Natural killer cell (primary cell): ENCODE measurements at regions not wholly inside any gene's neighbourhood (a gene's known extent, or its start where the extent isn't known, plus 50 kb on each side); places are given as distances from the start of the nearest gene placed in this dataset.

Experiments
- ATAC-seq, 3 donors: fragments of 150-1000 bp in 2 of 3; fragments of 200-7000 bp in 1 of 3; cut with Tn5 transposase; 1 replicate in 1 of 3; 2 replicates in 2 of 3; pipeline ENCODE4 v1.10.0; 2021; ENCODE audit warnings: mild to moderate bottlenecking in 2 of 3, moderate library complexity in 2 of 3
- DNase-seq, 2 donors: peaks; one replicate each; pipeline versions ENCODE4 v3.0.0 to v3.0.0-alpha.2; 2013 to 2021; ENCODE audit warnings: mixed read lengths in 1 of 2
- H3K27ac ChIP-seq: one replicate; pipeline ENCODE4 v1.5.1; 2013; ENCODE audit warnings: mild to moderate bottlenecking, low read length
- H3K27me3 ChIP-seq: one replicate; pipeline ENCODE4 v1.6.1; 2013; ENCODE audit warnings: low read length; ENCODE audit not compliant: control insufficient read depth, insufficient read depth
- H3K36me3 ChIP-seq: one replicate; pipeline ENCODE4 v1.6.1; 2013; ENCODE audit warnings: low read length; ENCODE audit not compliant: control insufficient read depth, insufficient read depth
- H3K4me1 ChIP-seq: one replicate; pipeline ENCODE4 v1.6.1; 2013; ENCODE audit warnings: low read length; ENCODE audit not compliant: control insufficient read depth, insufficient read depth
- H3K4me3 ChIP-seq: one replicate; pipeline ENCODE4 v1.5.1; 2013; ENCODE audit warnings: low read length
- H3K9me3 ChIP-seq: one replicate; pipeline ENCODE4 v1.6.1; 2013; ENCODE audit warnings: low read length; ENCODE audit not compliant: control insufficient read depth, insufficient read depth
- H3K27ac Mint-ChIP-seq, 2 donors: one replicate each; pipeline ENCODE4 v1.8.0; 2022; ENCODE audit warnings: mild to moderate bottlenecking in 2 of 2, mixed read lengths in 2 of 2, moderate library complexity in 1 of 2
- H3K27me3 Mint-ChIP-seq, 2 donors: one replicate each; pipeline ENCODE4 v1.8.0; 2022; ENCODE audit warnings: low read depth in 2 of 2, mixed read lengths in 2 of 2
- H3K36me3 Mint-ChIP-seq: one replicate; pipeline ENCODE4 v1.8.0; 2022; ENCODE audit warnings: mixed read lengths
- H3K4me1 Mint-ChIP-seq, 2 donors: one replicate each; pipeline ENCODE4 v1.8.0; 2022; ENCODE audit warnings: mixed read lengths in 2 of 2
- H3K4me3 Mint-ChIP-seq: one replicate; pipeline ENCODE4 v1.8.0; 2022; ENCODE audit warnings: mild to moderate bottlenecking, moderate library complexity, mixed read lengths
- H3K9me3 Mint-ChIP-seq, 2 donors: one replicate each; pipeline ENCODE4 v1.8.0; 2022; ENCODE audit warnings: mixed read lengths in 2 of 2
- CTCF ChIP-seq: fragments of 200-600 bp; IDR thresholded peaks from one replicate; pipeline ENCODE4 v1.8.0; 2022; ENCODE audit warnings: antibody characterized with exemption
- WGBS: methylation state at CpG from one replicate; pipeline ENCODE4 v1.1.7; 2013; ENCODE audit warnings: missing lambda C conversion rate; ENCODE audit not compliant: insufficient coverage; 5-methylcytosine and 5-hydroxymethylcytosine counted together
- intact Hi-C: fragments of 100-400 bp; cut with micrococcal nuclease; formaldehyde crosslinking; loops from one replicate; pipeline ENCODE4 v1.14.2; 2022

GRCh38 chr9:14516656-14517055, 176.6 kb downstream of the ZDHHC21 start:
- H3K27ac Mint-ChIP-seq: no peak overlapping the region
- no peak for TF ChIP-seq CTCF

GRCh38 chr9:14515571-14516198, 177.5 kb downstream of the ZDHHC21 start:
- no peaks in the 10 kb centered on the region for H3K36me3 ChIP-seq
- ATAC-seq (no peak), DNase-seq (no peak)
- no peak for TF ChIP-seq CTCF
- no peaks in the 10 kb centered on the region for H3K27me3 ChIP-seq
- Mint-ChIP-seq H3K4me1 (no peaks in the 10 kb centered on the region), H3K9me3 (peaks cover 0 to 4% of the 10 kb centered on the region in 2 donors), H3K27ac (no peak overlapping the region), H3K27me3 (peaks cover 0 to 3% of the 10 kb centered on the region in 2 donors), H3K4me3 (no peak overlapping the region), H3K36me3 (no peaks in the 10 kb centered on the region)
- no peak overlapping the region for H3K4me3 ChIP-seq
- no peaks in the 10 kb centered on the region for H3K4me1 ChIP-seq
- H3K9me3 ChIP-seq: no peaks in the 10 kb centered on the region
- 91% methylated on average over 16 of the region's 16 CpGs for WGBS
- no peak overlapping the region for H3K27ac ChIP-seq
- intact Hi-C loops: no loop called here

More at GRCh38 chr9:14516656-14517055, 176.6 kb downstream of the ZDHHC21 start:
- H3K36me3 ChIP-seq: no peaks in the 10 kb centered on the region
- DNase-seq: no peak
- no peak for ATAC-seq
- intact Hi-C loops: no loop called here
- H3K4me3 ChIP-seq: no peak overlapping the region
- peaks cover 0 to 3% of the 10 kb centered on the region in 2 donors for H3K27me3 Mint-ChIP-seq
- no peaks in the 10 kb centered on the region for H3K27me3 ChIP-seq
- WGBS: 80% methylated on average over 1 of the region's 2 CpGs
- no peak overlapping the region for H3K4me3 Mint-ChIP-seq
- H3K27ac ChIP-seq: no peak overlapping the region
- H3K4me1 Mint-ChIP-seq: no peaks in the 10 kb centered on the region
- no peaks in the 10 kb centered on the region for H3K4me1 ChIP-seq
- no peaks in the 10 kb centered on the region for H3K9me3 ChIP-seq
- peaks cover 0 to 4% of the 10 kb centered on the region in 2 donors for H3K9me3 Mint-ChIP-seq
- no peaks in the 10 kb centered on the region for H3K36me3 Mint-ChIP-seq

GRCh38 chr9:14515049-14515448, 178.2 kb downstream of the ZDHHC21 start:
- Histone ChIP-seq H3K4me3 (no peak overlapping the region), H3K27ac (no peak overlapping the region), H3K36me3 (no peaks in the 10 kb centered on the region), H3K4me1 (no peaks in the 10 kb centered on the region), H3K27me3 (no peaks in the 10 kb centered on the region), H3K9me3 (no peaks in the 10 kb centered on the region)
- Mint-ChIP-seq H3K27ac (no peak overlapping the region), H3K9me3 (peaks cover 0 to 4% of the 10 kb centered on the region in 2 donors), H3K27me3 (peaks cover 0 to 3% of the 10 kb centered on the region in 2 donors), H3K4me3 (no peak overlapping the region), H3K36me3 (no peaks in the 10 kb centered on the region), H3K4me1 (no peaks in the 10 kb centered on the region)
- intact Hi-C loops: no loop called here
- DNase-seq (no peak), ATAC-seq (no peak)
- no peak for TF ChIP-seq CTCF
- 47% methylated on average over 4 of the region's 4 CpGs for WGBS

GRCh38 chr9:14512942-14513341, 180.3 kb downstream of the ZDHHC21 start:
- TF ChIP-seq CTCF: no peak
- H3K27ac ChIP-seq: no peak overlapping the region
- no peaks in the 10 kb centered on the region for H3K4me1 ChIP-seq
- Mint-ChIP-seq H3K27ac (no peak overlapping the region), H3K9me3 (peaks cover 0 to 4% of the 10 kb centered on the region in 2 donors), H3K27me3 (peaks cover 0 to 6% of the 10 kb centered on the region in 2 donors), H3K4me3 (no peak overlapping the region), H3K4me1 (no peaks in the 10 kb centered on the region), H3K36me3 (no peaks in the 10 kb centered on the region)
- no peak for DNase-seq
- no peaks in the 10 kb centered on the region for H3K9me3 ChIP-seq
- no peak for ATAC-seq
- no CpG with 5 or more reads among the region's 1 CpG for WGBS
- no peak overlapping the region for H3K4me3 ChIP-seq
- no peaks in the 10 kb centered on the region for H3K27me3 ChIP-seq
- intact Hi-C loops: no loop called here
- H3K36me3 ChIP-seq: no peaks in the 10 kb centered on the region
